CD4-positive, alpha-beta memory T cell (primary cell): ENCODE measurements at regions not wholly inside any gene's neighbourhood (a gene's known extent, or its start where the extent isn't known, plus 50 kb on each side); places are given as distances from the start of the nearest gene placed in this dataset.
A peak's percentile ranks its signal among the peaks of the same experiment; 100 is the strongest.
"Not testable (repeated sequence)": the region's sequence is repeated elsewhere in the genome, so short reads cannot be mapped to it uniquely, and the experiment has no call there.

ENCODE experiments used
- CTCF ChIA-PET: fragments of 350-600 bp; sonication (Branson Sonifier 250); formaldehyde crosslinking; loops from one replicate; lab custom pipeline; 2021; ENCODE audit warnings: inconsistent platforms; ENCODE audit not compliant: partially characterized antibody; lab: Charles Lee
- POLR2A ChIA-PET: fragments of 350-600 bp; sonication (Branson Sonifier 250); formaldehyde crosslinking; loops from one replicate; lab custom pipeline; 2021; ENCODE audit not compliant: partially characterized antibody; lab: Charles Lee
- DNase-seq, 5 donors: peaks; one replicate each; pipeline versions ENCODE4 v3.0.0 to v3.0.0-alpha.2; 2020 to 2022; ENCODE audit warnings: mixed read lengths in 1 of 5
- H3K27ac ChIP-seq: one replicate; pipeline ENCODE4 v1.7.0; 2013; ENCODE audit warnings: low read depth, low read length
- H3K27me3 ChIP-seq: 2 replicates; pipeline ENCODE4 v1.7.0; 2013; ENCODE audit warnings: mild to moderate bottlenecking, low read length, moderate library complexity; ENCODE audit not compliant: insufficient read depth
- H3K36me3 ChIP-seq: 2 replicates; pipeline ENCODE4 v1.7.0; 2013; ENCODE audit warnings: mild to moderate bottlenecking, low read length, moderate library complexity; ENCODE audit not compliant: insufficient read depth
- H3K4me1 ChIP-seq: 2 replicates; pipeline ENCODE4 v1.7.0; 2013; ENCODE audit warnings: mild to moderate bottlenecking, low read length, moderate library complexity; ENCODE audit not compliant: insufficient read depth
- H3K4me3 ChIP-seq, 2 donors: one replicate each; pipeline ENCODE4 v1.7.0; 2013; ENCODE audit warnings: low read length in 2 of 2, mild to moderate bottlenecking in 1 of 2
- H3K9me3 ChIP-seq, 2 donors: one replicate each; pipeline ENCODE4 v1.7.0; 2013; ENCODE audit warnings: low read length in 2 of 2, control low read depth in 1 of 2; ENCODE audit not compliant: control insufficient read depth in 1 of 2
- H3K27ac Mint-ChIP-seq, 7 donors: one replicate each; pipeline ENCODE4 v1.8.0; 2020 to 2021; ENCODE audit warnings: mixed read lengths in 7 of 7, mild to moderate bottlenecking in 6 of 7, inconsistent platforms in 3 of 7, moderate library complexity in 3 of 7
- H3K27me3 Mint-ChIP-seq, 2 donors: one replicate each; pipeline ENCODE4 v1.8.0; 2020 to 2021; ENCODE audit warnings: mixed read lengths in 2 of 2
- H3K36me3 Mint-ChIP-seq, 2 donors: one replicate each; pipeline ENCODE4 v1.8.0; 2020 to 2021; ENCODE audit warnings: mixed read lengths in 2 of 2, inconsistent platforms in 1 of 2, mild to moderate bottlenecking in 1 of 2
- H3K4me1 Mint-ChIP-seq, 4 donors: one replicate each; pipeline ENCODE4 v1.8.0; 2020 to 2021; ENCODE audit warnings: mixed read lengths in 4 of 4, mild to moderate bottlenecking in 1 of 4
- H3K4me3 Mint-ChIP-seq, 8 donors: one replicate each; pipeline ENCODE4 v1.8.0; 2020 to 2021; ENCODE audit warnings: mixed read lengths in 8 of 8, mild to moderate bottlenecking in 7 of 8, moderate library complexity in 6 of 8, inconsistent platforms in 3 of 8
- H3K9me3 Mint-ChIP-seq, 8 donors: one replicate each; pipeline ENCODE4 v1.8.0; 2020 to 2021; ENCODE audit warnings: mixed read lengths in 8 of 8, mild to moderate bottlenecking in 5 of 8, inconsistent platforms in 3 of 8, moderate library complexity in 1 of 8
- intact Hi-C: fragments of 100-400 bp; cut with micrococcal nuclease; formaldehyde crosslinking; loops from one replicate; pipeline ENCODE4 v1.15.1; 2023

- H3K9me3 ChIP-seq, H3K4me1 ChIP-seq, H3K27me3 ChIP-seq, CTCF ChIA-PET, H3K4me3 ChIP-seq, H3K27ac ChIP-seq, DNase-seq, H3K4me1 Mint-ChIP-seq, H3K36me3 ChIP-seq, intact Hi-C loops, H3K27me3 Mint-ChIP-seq, H3K27ac Mint-ChIP-seq, H3K36me3 Mint-ChIP-seq, H3K4me3 Mint-ChIP-seq, POLR2A ChIA-PET: not testable (repeated sequence)
- H3K9me3 Mint-ChIP-seq = peaks cover 0 to 13% (median 0%) of the 10 kb centered on the region in 8 donors
Measured at GRCh38 chrX:947262-947661, 265.2 kb downstream of the CRLF2 start.

GRCh38 chrX:943035-943434, 269.4 kb downstream of the CRLF2 start:
- peaks cover 0 to 15% of the 10 kb centered on the region in 2 donors for H3K27me3 Mint-ChIP-seq
- H3K4me3 ChIP-seq = no peak overlapping the region
- H3K27ac Mint-ChIP-seq = no peak overlapping the region
- H3K27ac ChIP-seq = no peak overlapping the region
- POLR2A ChIA-PET = no interaction called here
- H3K9me3 ChIP-seq = no peaks in the 10 kb centered on the region
- DNase-seq = no peak
- no peaks in the 10 kb centered on the region for H3K4me1 Mint-ChIP-seq
- H3K36me3 Mint-ChIP-seq = no peaks in the 10 kb centered on the region
- H3K4me1 ChIP-seq = no peaks in the 10 kb centered on the region
- intact Hi-C loops = no loop called here
- no peak overlapping the region for H3K4me3 Mint-ChIP-seq
- H3K9me3 Mint-ChIP-seq = peaks cover 0 to 9% (median 3%) of the 10 kb centered on the region in 8 donors
- CTCF ChIA-PET = no interaction called here
- H3K36me3 ChIP-seq = no peaks in the 10 kb centered on the region
- no peaks in the 10 kb centered on the region for H3K27me3 ChIP-seq

DNA sequence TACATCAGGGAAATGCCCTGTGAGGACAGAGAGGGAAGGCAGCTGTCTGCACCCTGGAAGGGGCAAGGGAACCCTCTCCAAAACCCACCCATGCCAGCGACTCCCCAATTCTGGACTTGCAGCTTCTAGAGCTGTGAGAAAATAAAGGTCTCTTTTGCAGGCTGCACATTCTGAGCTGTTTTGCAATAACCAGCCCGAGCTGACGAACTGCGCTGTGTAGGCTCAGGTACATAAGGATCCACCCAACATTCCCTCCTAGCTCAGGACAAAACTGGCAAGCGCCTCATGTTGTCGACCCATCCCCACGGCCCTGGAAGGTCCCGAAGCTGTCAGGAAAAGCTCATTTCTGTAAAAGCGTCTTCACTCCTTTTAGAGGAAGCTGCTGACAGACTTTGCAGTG, 271.8 kb downstream of the CRLF2 start:
- Histone ChIP-seq H3K4me1 (no peaks in the 10 kb centered on the region), H3K9me3 (no peaks in the 10 kb centered on the region), H3K27me3 (no peaks in the 10 kb centered on the region), H3K4me3 (no peak overlapping the region), H3K27ac (no peak overlapping the region), H3K36me3 (no peaks in the 10 kb centered on the region)
- Mint-ChIP-seq H3K27me3 (peaks cover 0 to 15% of the 10 kb centered on the region in 2 donors), H3K27ac (no peak overlapping the region), H3K36me3 (no peaks in the 10 kb centered on the region), H3K4me1 (no peaks in the 10 kb centered on the region), H3K4me3 (no peak overlapping the region), H3K9me3 (peaks cover 0 to 4% (median 2%) of the 10 kb centered on the region in 8 donors)
- POLR2A ChIA-PET = no interaction called here
- intact Hi-C loops = no loop called here
- DNase-seq = no peak
- CTCF ChIA-PET = no interaction called here

GRCh38 chrX:936979-937769, 275.3 kb downstream of the CRLF2 start:
- intact Hi-C loops = no loop called here

DNA sequence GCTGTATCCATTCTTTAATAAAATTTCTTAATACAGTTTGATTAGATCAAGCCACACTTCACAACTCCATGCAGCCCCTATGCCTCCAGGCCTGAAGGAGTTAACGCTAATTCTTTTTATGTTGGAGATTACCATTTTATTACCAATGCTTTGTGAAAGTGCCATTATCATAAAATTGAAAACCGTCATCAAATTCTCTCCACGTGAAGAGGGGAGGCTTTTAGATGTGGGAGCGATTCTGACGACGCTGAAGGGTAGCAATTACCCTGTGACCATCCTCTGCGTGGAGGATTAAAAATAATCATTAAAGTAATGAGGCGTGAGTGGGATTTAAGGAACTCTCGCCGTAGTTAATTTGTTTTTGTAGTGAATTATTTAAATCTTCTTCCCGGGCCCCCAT, 278.8 kb downstream of the CRLF2 start:
- Histone ChIP-seq H3K27me3 (no peaks in the 10 kb centered on the region), H3K4me1 (no peaks in the 10 kb centered on the region), H3K27ac (no peak overlapping the region), H3K4me3 (no peak overlapping the region), H3K36me3 (no peaks in the 10 kb centered on the region), H3K9me3 (no peaks in the 10 kb centered on the region)
- POLR2A ChIA-PET = no interaction called here
- Mint-ChIP-seq H3K27ac (no peak overlapping the region), H3K4me1 (no peaks in the 10 kb centered on the region), H3K36me3 (no peaks in the 10 kb centered on the region), H3K27me3 (no peaks in the 10 kb centered on the region), H3K9me3 (peaks cover 0 to 4% (median 0%) of the 10 kb centered on the region in 8 donors), H3K4me3 (no peak overlapping the region)
- no peak for DNase-seq
- CTCF ChIA-PET = no interaction called here
- intact Hi-C loops = no loop called here

More at GRCh38 chrX:936979-937769, 275.3 kb downstream of the CRLF2 start:
- no peaks in the 10 kb centered on the region for H3K4me1 ChIP-seq
- Mint-ChIP-seq H3K4me3 (no peak overlapping the region), H3K27ac (no peak overlapping the region), H3K9me3 (peaks cover 0 to 4% (median 0%) of the 10 kb centered on the region in 8 donors), H3K36me3 (no peaks in the 10 kb centered on the region), H3K27me3 (peaks cover 0 to 13% of the 10 kb centered on the region in 2 donors), H3K4me1 (no peaks in the 10 kb centered on the region)
- no peaks in the 10 kb centered on the region for H3K27me3 ChIP-seq
- CTCF ChIA-PET = no interaction called here
- POLR2A ChIA-PET = no interaction called here
- no peak for DNase-seq
- H3K4me3 ChIP-seq = no peak overlapping the region
- H3K27ac ChIP-seq = no peak overlapping the region
- H3K9me3 ChIP-seq = no peaks in the 10 kb centered on the region
- no peaks in the 10 kb centered on the region for H3K36me3 ChIP-seq

GRCh38 chrX:928606-929005, 283.8 kb downstream of the CRLF2 start:
- DNase-seq = no peak
- no peak overlapping the region for H3K4me3 Mint-ChIP-seq
- Histone ChIP-seq H3K27ac (no peak overlapping the region), H3K4me3 (no peak overlapping the region), H3K4me1 (no peaks in the 10 kb centered on the region), H3K36me3 (no peaks in the 10 kb centered on the region), H3K9me3 (no peaks in the 10 kb centered on the region), H3K27me3 (no peaks in the 10 kb centered on the region)
- intact Hi-C loops = no loop called here
- H3K4me1 Mint-ChIP-seq = no peaks in the 10 kb centered on the region
- H3K36me3 Mint-ChIP-seq = no peaks in the 10 kb centered on the region
- no peaks in the 10 kb centered on the region for H3K27me3 Mint-ChIP-seq
- CTCF ChIA-PET = no interaction called here
- peaks cover 0 to 4% (median 0%) of the 10 kb centered on the region in 8 donors for H3K9me3 Mint-ChIP-seq
- H3K27ac Mint-ChIP-seq = no peak overlapping the region
- POLR2A ChIA-PET = no interaction called here

GRCh38 chrX:926991-927390, 285.5 kb downstream of the CRLF2 start:
- Mint-ChIP-seq H3K36me3 (no peaks in the 10 kb centered on the region), H3K4me3 (peak overlapping the region in 1 of 8 donors; percentile 22), H3K27ac (no peak overlapping the region), H3K9me3 (peaks cover 0 to 4% (median 0%) of the 10 kb centered on the region in 8 donors), H3K27me3 (no peaks in the 10 kb centered on the region), H3K4me1 (no peaks in the 10 kb centered on the region)
- CTCF ChIA-PET = no interaction called here
- no peaks in the 10 kb centered on the region for H3K27me3 ChIP-seq
- H3K9me3 ChIP-seq = no peaks in the 10 kb centered on the region
- no peaks in the 10 kb centered on the region for H3K36me3 ChIP-seq
- POLR2A ChIA-PET = no interaction called here
- H3K4me1 ChIP-seq = no peaks in the 10 kb centered on the region
- no peak overlapping the region for H3K4me3 ChIP-seq
- no peak for DNase-seq
- no peak overlapping the region for H3K27ac ChIP-seq
- intact Hi-C loops = no loop called here
